ENCODE measurements at regions not wholly inside any gene's neighbourhood (a gene's known extent, or its start where the extent isn't known, plus 50 kb on each side); places are given as distances from the start of the nearest gene placed in this dataset.

DNA sequence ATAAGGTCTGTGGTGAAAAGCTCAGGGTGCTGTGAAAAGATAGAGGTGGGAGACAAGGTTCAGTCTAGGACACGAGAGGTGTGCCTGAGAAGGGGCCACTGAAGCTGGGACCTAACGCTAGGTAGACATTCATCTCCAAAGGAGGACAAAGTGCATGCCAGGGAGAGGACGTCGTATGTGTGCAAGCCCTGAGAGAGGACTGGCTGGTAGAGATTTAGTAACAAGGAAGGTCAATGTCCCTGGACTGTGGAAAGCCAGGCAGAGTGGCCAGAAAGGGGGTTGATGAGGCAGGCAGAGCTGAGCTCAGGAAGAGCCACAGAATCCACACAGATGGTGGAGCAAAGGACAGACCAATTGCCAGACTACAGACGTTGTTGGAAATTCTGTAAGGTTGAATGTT is 817.6 kb downstream of the CCSER2 start:
- H3K27ac ChIP-seq = no peak overlapping the region
- TF ChIP-seq ZFX (IDR thresholded peaks at IDR 0.05; ENCODE audit: borderline replicate concordance) = no peak
- TF ChIP-seq, protein P1, sequence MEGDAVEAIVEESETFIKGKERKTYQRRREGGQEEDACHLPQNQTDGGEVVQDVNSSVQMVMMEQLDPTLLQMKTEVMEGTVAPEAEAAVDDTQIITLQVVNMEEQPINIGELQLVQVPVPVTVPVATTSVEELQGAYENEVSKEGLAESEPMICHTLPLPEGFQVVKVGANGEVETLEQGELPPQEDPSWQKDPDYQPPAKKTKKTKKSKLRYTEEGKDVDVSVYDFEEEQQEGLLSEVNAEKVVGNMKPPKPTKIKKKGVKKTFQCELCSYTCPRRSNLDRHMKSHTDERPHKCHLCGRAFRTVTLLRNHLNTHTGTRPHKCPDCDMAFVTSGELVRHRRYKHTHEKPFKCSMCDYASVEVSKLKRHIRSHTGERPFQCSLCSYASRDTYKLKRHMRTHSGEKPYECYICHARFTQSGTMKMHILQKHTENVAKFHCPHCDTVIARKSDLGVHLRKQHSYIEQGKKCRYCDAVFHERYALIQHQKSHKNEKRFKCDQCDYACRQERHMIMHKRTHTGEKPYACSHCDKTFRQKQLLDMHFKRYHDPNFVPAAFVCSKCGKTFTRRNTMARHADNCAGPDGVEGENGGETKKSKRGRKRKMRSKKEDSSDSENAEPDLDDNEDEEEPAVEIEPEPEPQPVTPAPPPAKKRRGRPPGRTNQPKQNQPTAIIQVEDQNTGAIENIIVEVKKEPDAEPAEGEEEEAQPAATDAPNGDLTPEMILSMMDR (IDR thresholded peaks at IDR 0.05) = no peak

GRCh38 chr10:85147346-85148250 is 819.2 kb downstream of the CCSER2 start:
- TF ChIP-seq, protein P1 (IDR thresholded peaks at IDR 0.05) = no peak
- TF ChIP-seq ZFX (IDR thresholded peaks at IDR 0.05; ENCODE audit: borderline replicate concordance) = no peak
- H3K27ac ChIP-seq = no peak overlapping the region

DNA sequence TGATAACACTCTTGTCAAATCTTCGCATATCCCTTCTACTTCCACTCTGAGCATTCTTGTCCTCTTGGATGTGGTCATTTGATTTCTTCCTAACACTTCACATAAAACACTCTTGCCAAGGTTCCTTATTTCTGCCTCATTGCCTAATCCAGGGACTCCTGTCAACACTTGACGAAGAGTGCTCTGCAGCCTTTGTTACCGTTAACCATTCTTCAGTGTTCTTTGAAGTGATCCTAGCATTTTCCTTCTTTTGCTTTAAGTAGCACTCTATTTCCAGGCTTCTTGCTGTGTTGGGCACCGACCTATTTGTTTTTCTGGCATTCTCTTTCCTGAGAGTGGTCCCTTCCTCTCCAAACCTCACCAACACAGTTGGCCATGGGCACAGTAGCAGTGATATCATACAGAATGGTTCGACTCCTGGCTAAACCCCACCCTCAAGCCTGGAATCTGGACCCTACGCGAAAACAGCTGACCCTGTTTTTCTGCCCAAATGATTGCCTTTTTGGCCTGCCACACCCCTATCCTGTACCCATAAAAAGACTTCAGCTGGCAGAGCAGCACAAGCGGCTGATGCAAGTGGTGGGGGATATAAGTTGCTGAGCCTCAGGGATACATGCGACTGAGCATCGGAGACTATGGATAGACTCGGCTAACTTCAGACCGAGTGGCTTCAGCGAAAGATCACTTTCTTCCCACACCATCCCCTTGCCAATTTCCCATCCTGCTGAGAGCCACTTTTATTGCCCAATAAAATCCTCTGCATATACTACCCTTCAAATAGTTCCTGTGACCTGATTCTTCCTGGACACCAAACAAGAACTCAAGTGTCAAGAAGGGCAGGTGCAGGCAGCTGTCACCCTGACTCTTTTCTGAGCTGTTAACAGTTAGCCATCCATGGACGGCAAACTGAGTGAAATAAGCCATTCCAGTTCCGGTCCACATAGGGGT is 820.6 kb downstream of the CCSER2 start:
- H3K27ac ChIP-seq = no peak overlapping the region
- TF ChIP-seq ZFX (IDR thresholded peaks at IDR 0.05; ENCODE audit: borderline replicate concordance) = no peak
- TF ChIP-seq, protein P1 (IDR thresholded peaks at IDR 0.05) = no peak

DNA sequence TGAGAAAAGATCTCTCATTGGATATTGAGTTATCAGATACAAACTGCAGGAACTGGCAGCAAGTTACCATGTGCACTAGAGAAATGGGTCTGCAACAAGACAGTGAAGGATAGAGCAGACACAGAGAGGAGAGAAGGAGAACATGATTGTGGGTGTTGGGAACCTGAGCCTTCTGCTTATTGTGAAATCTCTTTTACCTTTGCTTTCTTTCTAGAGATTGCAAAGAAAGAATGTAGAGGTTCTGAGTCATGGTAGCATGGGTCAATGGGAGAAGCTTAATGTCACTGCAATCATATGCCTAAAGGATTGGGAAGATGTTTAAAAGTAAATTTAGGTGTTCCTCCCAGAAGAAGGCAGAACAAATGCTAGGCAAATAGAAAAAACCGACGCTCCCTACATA is 821.4 kb downstream of the CCSER2 start:
- TF ChIP-seq, protein P1 (IDR thresholded peaks at IDR 0.05) = no peak
- no peak for TF ChIP-seq ZFX (IDR thresholded peaks at IDR 0.05; ENCODE audit: borderline replicate concordance)

GRCh38 chr10:85151506-85151905 is 823.1 kb downstream of the CCSER2 start:
- no peak overlapping the region for H3K27ac ChIP-seq
- no peak for TF ChIP-seq ZFX (IDR thresholded peaks at IDR 0.05; ENCODE audit: borderline replicate concordance)
- TF ChIP-seq, protein P1 (IDR thresholded peaks at IDR 0.05) = no peak

More for the DNA sequence above, 821.4 kb downstream of the CCSER2 start:
- no peak overlapping the region for H3K27ac ChIP-seq

DNA sequence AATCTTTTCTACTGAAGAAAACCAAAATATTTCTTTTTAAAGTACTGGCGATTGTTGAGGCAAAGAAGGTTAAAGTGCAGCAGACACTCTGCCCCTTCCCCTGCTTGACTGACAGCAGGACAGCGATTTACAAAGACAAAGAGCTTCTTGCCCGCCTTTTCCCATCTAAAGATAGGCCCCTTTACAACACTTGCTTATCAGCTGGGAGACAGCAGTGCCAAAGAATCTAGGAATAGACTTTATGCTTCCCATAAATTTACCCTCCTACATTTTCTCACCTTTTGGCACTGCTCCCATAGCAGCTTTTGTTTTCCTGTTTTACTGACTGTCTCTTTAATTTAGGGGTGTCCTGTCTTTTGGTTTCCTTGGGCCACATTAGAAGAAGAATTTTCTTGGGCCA is 824.1 kb downstream of the CCSER2 start:
- TF ChIP-seq, protein P1 (IDR thresholded peaks at IDR 0.05) = no peak
- no peak for TF ChIP-seq ZFX (IDR thresholded peaks at IDR 0.05; ENCODE audit: borderline replicate concordance)
- no peak overlapping the region for H3K27ac ChIP-seq

All from 22Rv1 (cell line).